Tibial artery (tissue), 4 donors: ENCODE measurements at regions not wholly inside any gene's neighbourhood (a gene's known extent, or its start where the extent isn't known, plus 50 kb on each side); places are given as distances from the start of the nearest gene placed in this dataset.

ENCODE experiments used
- DNase-seq, 2 donors: peaks; one replicate each; pipeline ENCODE4 v3.0.0-alpha.2; 2019
- H3K27ac ChIP-seq, 2 donors: fragments of 200-600 bp; sonication (generic) in 1 of 2; 1 replicate in 1 of 2; 2 replicates in 1 of 2; pipeline ENCODE4 v1.5.1; 2018 to 2019; ENCODE audit warnings: mild to moderate bottlenecking in 1 of 2
- H3K27me3 ChIP-seq, 2 donors: fragments of 200-600 bp; sonication (generic) in 1 of 2; one replicate each; pipeline versions ENCODE4 v1.5.1 to v1.6.0; 2016 to 2019
- H3K36me3 ChIP-seq, 3 donors: fragments of 200-600 bp; sonication (generic) in 2 of 3; one replicate each; pipeline ENCODE4 v1.5.1; 2016 to 2019; ENCODE audit warnings: mild to moderate bottlenecking in 2 of 3
- H3K4me1 ChIP-seq, 4 donors: fragments of 200-600 bp; sonication (generic) in 2 of 4; 1 replicate in 3 of 4; 2 replicates in 1 of 4; pipeline ENCODE4 v1.5.1; 2016 to 2019
- H3K4me3 ChIP-seq, 2 donors: fragments of 200-600 bp; sonication (generic) in 1 of 2; 1 replicate in 1 of 2; 2 replicates in 1 of 2; pipeline ENCODE4 v1.5.1; 2018 to 2019; ENCODE audit warnings: mild to moderate bottlenecking in 2 of 2
- H3K9me3 ChIP-seq, 3 donors: fragments of 200-600 bp; sonication (generic) in 1 of 3; one replicate each; pipeline ENCODE4 v1.5.1; 2016 to 2019
- intact Hi-C: fragments of 100-400 bp; cut with DNase I; formaldehyde crosslinking; loops from one replicate; pipeline ENCODE4 v1.15.0; 2023; ENCODE audit warnings: low total_unique reads
- TF ChIP-seq, protein P1 (sequence below), 2 experiments: fragments of 200-600 bp in 1 of 2; fragments of 450-650 bp in 1 of 2; IDR thresholded peaks; one replicate each; pipeline ENCODE4 v1.5.1; 2017 to 2019; ENCODE audit warnings: antibody characterized with exemption in 2 of 2, mild to moderate bottlenecking in 1 of 2, moderate library complexity in 1 of 2

GRCh38 chr1:113320272-113320671 is 70.0 kb upstream of the MAGI3 start:
- no peaks in the 10 kb centered on the region for H3K36me3 ChIP-seq
- DNase-seq, result no peak
- H3K27ac ChIP-seq, result no peak overlapping the region
- TF ChIP-seq, protein P1, sequence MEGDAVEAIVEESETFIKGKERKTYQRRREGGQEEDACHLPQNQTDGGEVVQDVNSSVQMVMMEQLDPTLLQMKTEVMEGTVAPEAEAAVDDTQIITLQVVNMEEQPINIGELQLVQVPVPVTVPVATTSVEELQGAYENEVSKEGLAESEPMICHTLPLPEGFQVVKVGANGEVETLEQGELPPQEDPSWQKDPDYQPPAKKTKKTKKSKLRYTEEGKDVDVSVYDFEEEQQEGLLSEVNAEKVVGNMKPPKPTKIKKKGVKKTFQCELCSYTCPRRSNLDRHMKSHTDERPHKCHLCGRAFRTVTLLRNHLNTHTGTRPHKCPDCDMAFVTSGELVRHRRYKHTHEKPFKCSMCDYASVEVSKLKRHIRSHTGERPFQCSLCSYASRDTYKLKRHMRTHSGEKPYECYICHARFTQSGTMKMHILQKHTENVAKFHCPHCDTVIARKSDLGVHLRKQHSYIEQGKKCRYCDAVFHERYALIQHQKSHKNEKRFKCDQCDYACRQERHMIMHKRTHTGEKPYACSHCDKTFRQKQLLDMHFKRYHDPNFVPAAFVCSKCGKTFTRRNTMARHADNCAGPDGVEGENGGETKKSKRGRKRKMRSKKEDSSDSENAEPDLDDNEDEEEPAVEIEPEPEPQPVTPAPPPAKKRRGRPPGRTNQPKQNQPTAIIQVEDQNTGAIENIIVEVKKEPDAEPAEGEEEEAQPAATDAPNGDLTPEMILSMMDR (IDR thresholded peaks at IDR 0.05), result no peak
- H3K4me3 ChIP-seq, result no peak overlapping the region
- H3K9me3 ChIP-seq, result peaks cover 0 to 4% (median 0%) of the 10 kb centered on the region in 3 donors
- intact Hi-C loops, result no loop called here
- peaks cover 0 to 6% (median 0%) of the 10 kb centered on the region in 4 donors for H3K4me1 ChIP-seq
- no peaks in the 10 kb centered on the region for H3K27me3 ChIP-seq

GRCh38 chr1:113320972-113321680 is 69.2 kb upstream of the MAGI3 start:
- no peak for DNase-seq
- Histone ChIP-seq H3K4me3 (no peak overlapping the region), H3K4me1 (peaks cover 0 to 6% (median 0%) of the 10 kb centered on the region in 4 donors), H3K9me3 (peaks cover 0 to 4% (median 0%) of the 10 kb centered on the region in 3 donors), H3K27me3 (no peaks in the 10 kb centered on the region), H3K27ac (no peak overlapping the region), H3K36me3 (no peaks in the 10 kb centered on the region)
- intact Hi-C loops, result no loop called here
- TF ChIP-seq, protein P1 (IDR thresholded peaks at IDR 0.05), result no peak

GRCh38 chr1:113321771-113322387 is 68.4 kb upstream of the MAGI3 start:
- no peaks in the 10 kb centered on the region for H3K27me3 ChIP-seq
- no peak for DNase-seq
- intact Hi-C loops, result no loop called here
- no peak overlapping the region for H3K27ac ChIP-seq
- peaks cover 0 to 4% (median 0%) of the 10 kb centered on the region in 3 donors for H3K9me3 ChIP-seq
- no peaks in the 10 kb centered on the region for H3K36me3 ChIP-seq
- TF ChIP-seq, protein P1 (IDR thresholded peaks at IDR 0.05), result no peak
- peaks cover 0 to 6% (median 0%) of the 10 kb centered on the region in 4 donors for H3K4me1 ChIP-seq
- H3K4me3 ChIP-seq, result no peak overlapping the region

DNA sequence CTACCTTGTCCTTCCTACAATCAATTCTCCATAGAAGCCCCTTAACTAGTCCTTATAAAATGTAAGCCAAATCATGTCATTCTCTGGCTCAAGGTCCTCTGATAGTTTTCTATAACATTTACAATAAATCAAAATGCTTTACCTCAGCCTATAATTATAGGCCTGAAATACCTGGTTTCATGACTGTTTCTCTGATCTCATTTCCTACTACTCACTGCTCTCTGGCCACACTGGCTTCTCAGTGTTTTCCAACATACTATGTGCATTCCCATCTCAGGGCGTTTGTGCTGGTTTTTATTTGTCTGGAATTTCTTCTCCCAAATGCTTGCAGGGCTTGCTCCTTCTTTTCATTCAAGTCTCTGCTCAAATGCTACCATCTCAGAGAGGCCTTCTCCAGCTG is 67.9 kb upstream of the MAGI3 start:
- DNase-seq, result no peak
- TF ChIP-seq, protein P1 (IDR thresholded peaks at IDR 0.05), result no peak
- Histone ChIP-seq H3K9me3 (peaks cover 0 to 3% (median 0%) of the 10 kb centered on the region in 3 donors), H3K27me3 (no peaks in the 10 kb centered on the region), H3K4me1 (peaks cover 0 to 6% (median 0%) of the 10 kb centered on the region in 4 donors), H3K27ac (no peak overlapping the region), H3K4me3 (no peak overlapping the region), H3K36me3 (no peaks in the 10 kb centered on the region)
- intact Hi-C loops, result no loop called here

GRCh38 chr1:113325022-113325421 is 65.3 kb upstream of the MAGI3 start:
- H3K4me3 ChIP-seq, result no peak overlapping the region
- H3K27ac ChIP-seq, result no peak overlapping the region
- H3K27me3 ChIP-seq, result no peaks in the 10 kb centered on the region
- H3K36me3 ChIP-seq, result no peaks in the 10 kb centered on the region
- intact Hi-C loops, result no loop called here
- peaks cover 0 to 6% (median 0%) of the 10 kb centered on the region in 4 donors for H3K4me1 ChIP-seq
- TF ChIP-seq, protein P1 (IDR thresholded peaks at IDR 0.05), result no peak
- H3K9me3 ChIP-seq, result no peaks in the 10 kb centered on the region
- DNase-seq, result no peak
